ENCODE measurements at regions not wholly inside any gene's neighbourhood (a gene's known extent, or its start where the extent isn't known, plus 50 kb on each side); places are given as distances from the start of the nearest gene placed in this dataset.

- TF ChIP-seq CTCF (IDR thresholded peaks at IDR 0.05; ENCODE audit: insufficient read depth, low read depth, low read length) (no peak), EZH2 (IDR thresholded peaks at IDR 0.05; ENCODE audit: insufficient read depth, low read length) (no peak)
Measured at GRCh38 chr18:41585512-41585911, 369.5 kb upstream of the PIK3C3 start.
